Fibroblast of lung (primary cell): ENCODE measurements at regions not wholly inside any gene's neighbourhood (a gene's known extent, or its start where the extent isn't known, plus 50 kb on each side); places are given as distances from the start of the nearest gene placed in this dataset.

Experiments used
- DNase-seq, 2 donors: peaks; one replicate each; pipeline versions ENCODE4 v3.0.0 to v3.0.0-alpha.2; 2010; ENCODE audit warnings: low read depth in 2 of 2
- H2AFZ ChIP-seq: 2 replicates; pipeline ENCODE4 v1.5.1; 2012; ENCODE audit warnings: low read length, control low read depth, inconsistent platforms
- H3K27ac ChIP-seq: 2 replicates; pipeline ENCODE4 v1.5.1; 2011; ENCODE audit warnings: low read length, control low read depth; ENCODE audit not compliant: insufficient read depth
- H3K27me3 ChIP-seq: 2 replicates; pipeline ENCODE4 v1.5.1; 2011; ENCODE audit warnings: mild to moderate bottlenecking, low read length; ENCODE audit not compliant: control insufficient read depth, insufficient read depth
- H3K36me3 ChIP-seq: 2 replicates; pipeline ENCODE4 v1.5.1; 2011; ENCODE audit warnings: low read length; ENCODE audit not compliant: control insufficient read depth, insufficient read depth
- H3K4me1 ChIP-seq: 2 replicates; pipeline ENCODE4 v1.5.1; 2011; ENCODE audit warnings: low read length; ENCODE audit not compliant: control insufficient read depth, insufficient read depth; ENCODE audit errors: extremely low read depth
- H3K4me2 ChIP-seq: 2 replicates; pipeline ENCODE4 v1.5.1; 2011; ENCODE audit warnings: low read length, control low read depth; ENCODE audit not compliant: insufficient read depth; ENCODE audit errors: extremely low read depth
- H3K4me3 ChIP-seq, 4 experiments: fragments of 200-600 bp in 1 of 4; sonication (generic) in 1 of 4; replicated peaks in 1 of 4; 2 replicates each; pipeline ENCODE4 v1.5.1; 2011 to 2016; ENCODE audit warnings: low read length in 4 of 4, low read depth in 3 of 4, mild to moderate bottlenecking in 3 of 4, control low read depth in 2 of 4, inconsistent platforms in 1 of 4, mixed read lengths in 1 of 4; ENCODE audit not compliant: insufficient read depth in 1 of 4; ENCODE audit errors: control extremely low read depth in 1 of 4
- H3K79me2 ChIP-seq: 2 replicates; pipeline ENCODE4 v1.5.1; 2012; ENCODE audit warnings: mild to moderate bottlenecking, low read length, inconsistent platforms; ENCODE audit not compliant: control insufficient read depth, insufficient read depth
- H3K9ac ChIP-seq: 2 replicates; pipeline ENCODE4 v1.5.1; 2011; ENCODE audit warnings: mild to moderate bottlenecking, low read length, control low read depth; ENCODE audit not compliant: insufficient read depth
- H3K9me3 ChIP-seq: 2 replicates; pipeline ENCODE4 v1.5.1; 2012; ENCODE audit warnings: low read depth, low read length; ENCODE audit not compliant: control insufficient read depth, insufficient read depth
- H4K20me1 ChIP-seq: 2 replicates; pipeline ENCODE4 v1.5.1; 2011; ENCODE audit warnings: low read length; ENCODE audit not compliant: control insufficient read depth, insufficient read depth; ENCODE audit errors: extremely low read depth
- EZH2 ChIP-seq: IDR thresholded peaks from 2 replicates; pipeline ENCODE4 v1.5.1; 2012; ENCODE audit warnings: low read length, control low read depth, mild to moderate bottlenecking; ENCODE audit errors: missing control alignments
- TF ChIP-seq, protein P1 (sequence below), 2 donors: IDR thresholded peaks in 1 of 2; conservative IDR thresholded peaks in 1 of 2; 1 replicate in 1 of 2; 2 replicates in 1 of 2; pipeline ENCODE4 v1.5.1; 2011 to 2012; ENCODE audit warnings: low read length in 2 of 2, control low read depth in 1 of 2, inconsistent platforms in 1 of 2, low read depth in 1 of 2, mild to moderate bottlenecking in 1 of 2

DNA sequence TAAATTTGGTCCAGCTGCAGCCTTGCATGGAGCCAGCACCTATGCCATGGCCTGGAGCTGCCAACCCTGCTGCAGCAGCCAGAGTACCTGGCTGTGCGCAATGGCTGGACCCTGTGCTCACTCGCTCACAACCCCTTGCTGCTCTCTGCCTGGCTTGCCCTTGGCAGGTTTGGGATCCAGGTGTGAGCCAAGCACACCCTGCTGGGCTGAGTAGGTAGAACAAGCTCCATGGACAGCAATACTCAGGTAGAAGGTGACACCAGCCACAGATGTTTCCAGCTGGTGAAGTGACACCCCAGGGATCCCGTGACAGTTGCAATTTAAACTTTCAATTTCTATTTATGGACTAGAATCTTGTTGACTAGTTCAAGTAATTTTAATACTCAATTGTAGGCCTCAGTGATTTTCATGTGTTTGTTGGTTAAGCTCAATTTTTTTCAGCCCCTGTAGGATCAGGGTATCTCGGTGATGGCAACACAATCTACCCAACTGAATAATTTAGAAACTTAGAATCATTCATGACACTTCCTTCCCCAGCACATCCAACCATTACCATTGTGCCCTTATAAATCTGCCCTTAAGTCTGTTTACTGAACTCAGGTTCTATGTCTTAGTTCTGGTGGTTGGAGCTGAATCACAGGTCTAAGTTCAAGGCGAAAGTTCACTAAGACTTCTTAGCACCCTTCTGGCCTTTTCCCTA is 480.0 kb downstream of the PMP22 start:
- Histone ChIP-seq H3K27me3 (no peaks in the 10 kb centered on the region), H3K4me1 (no peaks in the 10 kb centered on the region), H4K20me1 (no peaks in the 10 kb centered on the region), H3K79me2 (no peaks in the 10 kb centered on the region), H3K27ac (no peak overlapping the region), H3K9ac (no peak overlapping the region), H2AFZ (no peak overlapping the region), H3K4me2 (no peak overlapping the region), H3K36me3 (no peaks in the 10 kb centered on the region), H3K4me3 (no peak overlapping the region), H3K9me3 (no peaks in the 10 kb centered on the region)
- no peak for DNase-seq
- TF ChIP-seq, protein P1, sequence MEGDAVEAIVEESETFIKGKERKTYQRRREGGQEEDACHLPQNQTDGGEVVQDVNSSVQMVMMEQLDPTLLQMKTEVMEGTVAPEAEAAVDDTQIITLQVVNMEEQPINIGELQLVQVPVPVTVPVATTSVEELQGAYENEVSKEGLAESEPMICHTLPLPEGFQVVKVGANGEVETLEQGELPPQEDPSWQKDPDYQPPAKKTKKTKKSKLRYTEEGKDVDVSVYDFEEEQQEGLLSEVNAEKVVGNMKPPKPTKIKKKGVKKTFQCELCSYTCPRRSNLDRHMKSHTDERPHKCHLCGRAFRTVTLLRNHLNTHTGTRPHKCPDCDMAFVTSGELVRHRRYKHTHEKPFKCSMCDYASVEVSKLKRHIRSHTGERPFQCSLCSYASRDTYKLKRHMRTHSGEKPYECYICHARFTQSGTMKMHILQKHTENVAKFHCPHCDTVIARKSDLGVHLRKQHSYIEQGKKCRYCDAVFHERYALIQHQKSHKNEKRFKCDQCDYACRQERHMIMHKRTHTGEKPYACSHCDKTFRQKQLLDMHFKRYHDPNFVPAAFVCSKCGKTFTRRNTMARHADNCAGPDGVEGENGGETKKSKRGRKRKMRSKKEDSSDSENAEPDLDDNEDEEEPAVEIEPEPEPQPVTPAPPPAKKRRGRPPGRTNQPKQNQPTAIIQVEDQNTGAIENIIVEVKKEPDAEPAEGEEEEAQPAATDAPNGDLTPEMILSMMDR (conservative IDR thresholded peaks at IDR 0.05 in 1 of 2, IDR thresholded peaks at IDR 0.05 in 1 of 2; ENCODE audit: low read depth in 1 of 2, low read length in 2 of 2), result no peak
- no peak for TF ChIP-seq EZH2

DNA sequence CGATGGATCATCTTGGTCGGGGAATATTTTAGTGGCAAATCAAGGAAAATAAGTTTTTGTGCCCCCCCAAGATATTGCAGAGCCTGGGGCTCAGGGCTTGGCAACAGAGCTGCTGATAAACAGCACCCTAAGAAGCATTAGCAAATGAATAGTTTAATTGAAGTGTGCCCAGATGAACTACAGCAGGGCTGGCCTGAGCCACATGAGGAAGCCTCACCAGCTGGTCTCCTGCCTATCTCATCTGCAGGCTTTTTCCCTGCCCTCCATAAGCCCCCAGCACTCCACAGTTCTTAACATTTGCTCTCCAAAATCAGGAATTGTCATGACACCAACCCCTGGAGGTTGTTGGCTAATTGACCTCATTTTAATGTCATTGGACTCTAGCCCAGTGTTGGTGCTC is 480.2 kb downstream of the HS3ST3B1 start:
- DNase-seq, result no peak
- Histone ChIP-seq H3K27me3 (peaks cover 3% of the 10 kb centered on the region), H3K27ac (no peak overlapping the region), H3K9me3 (no peaks in the 10 kb centered on the region), H3K4me1 (no peaks in the 10 kb centered on the region), H4K20me1 (no peaks in the 10 kb centered on the region), H3K4me3 (no peak overlapping the region), H2AFZ (no peak overlapping the region), H3K4me2 (no peak overlapping the region), H3K36me3 (no peaks in the 10 kb centered on the region), H3K9ac (no peak overlapping the region), H3K79me2 (no peaks in the 10 kb centered on the region)
- TF ChIP-seq, protein P1 (conservative IDR thresholded peaks at IDR 0.05 in 1 of 2, IDR thresholded peaks at IDR 0.05 in 1 of 2; ENCODE audit: low read depth in 1 of 2, low read length in 2 of 2), result no peak
- no peak for TF ChIP-seq EZH2

DNA sequence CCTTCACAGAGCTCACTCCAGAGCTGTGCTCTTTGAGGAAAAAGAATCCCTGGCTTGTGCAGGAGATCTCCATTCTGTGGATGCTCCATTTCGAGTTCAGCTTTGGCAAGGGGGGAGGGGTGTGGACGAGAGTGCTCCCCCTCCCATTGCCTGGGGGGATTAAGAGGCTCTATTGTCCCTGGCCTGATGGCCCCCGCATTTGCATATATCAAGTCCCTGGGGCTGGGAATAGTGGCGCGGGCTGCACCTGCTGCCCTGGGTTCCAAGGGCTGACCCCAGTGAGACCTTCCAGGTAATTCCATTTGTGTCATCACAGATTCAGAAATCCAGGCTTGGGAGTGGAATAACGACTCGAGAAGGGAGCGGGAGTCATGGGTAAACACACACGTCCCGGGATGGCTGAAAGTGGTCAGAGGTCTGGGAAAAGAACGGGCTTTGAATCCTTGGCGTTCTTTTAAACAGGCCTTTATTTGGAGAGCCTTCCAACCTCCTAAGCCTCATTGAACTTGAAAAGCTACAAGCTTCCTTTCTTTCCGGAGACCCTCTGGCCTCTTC is 479.3 kb downstream of the HS3ST3B1 start:
- no peaks in the 10 kb centered on the region for H3K4me1 ChIP-seq
- no peak overlapping the region for H3K9ac ChIP-seq
- no peak for DNase-seq

More for the DNA sequence above, 479.3 kb downstream of the HS3ST3B1 start:
- Histone ChIP-seq H3K27ac (no peak overlapping the region), H3K79me2 (no peaks in the 10 kb centered on the region), H2AFZ (no peak overlapping the region), H3K36me3 (no peaks in the 10 kb centered on the region), H3K4me3 (no peak overlapping the region), H3K27me3 (peaks cover 3% of the 10 kb centered on the region), H3K9me3 (no peaks in the 10 kb centered on the region), H3K4me2 (no peak overlapping the region), H4K20me1 (no peaks in the 10 kb centered on the region)
- no peak for TF ChIP-seq EZH2
- TF ChIP-seq, protein P1 (conservative IDR thresholded peaks at IDR 0.05 in 1 of 2, IDR thresholded peaks at IDR 0.05 in 1 of 2; ENCODE audit: low read depth in 1 of 2, low read length in 2 of 2), result no peak
